Renal cortical epithelial cell (primary cell): ENCODE measurements at regions not wholly inside any gene's neighbourhood (a gene's known extent, or its start where the extent isn't known, plus 50 kb on each side); places are given as distances from the start of the nearest gene placed in this dataset.

Source experiments
- DNase-seq: peaks from one replicate; pipeline ENCODE4 v3.0.0-alpha.2; 2011; ENCODE audit warnings: low read depth

- no peak for DNase-seq
These were observed 74.3 kb downstream of the RTL6 start for GRCh38 chr22:44423556-44424358.

DNA sequence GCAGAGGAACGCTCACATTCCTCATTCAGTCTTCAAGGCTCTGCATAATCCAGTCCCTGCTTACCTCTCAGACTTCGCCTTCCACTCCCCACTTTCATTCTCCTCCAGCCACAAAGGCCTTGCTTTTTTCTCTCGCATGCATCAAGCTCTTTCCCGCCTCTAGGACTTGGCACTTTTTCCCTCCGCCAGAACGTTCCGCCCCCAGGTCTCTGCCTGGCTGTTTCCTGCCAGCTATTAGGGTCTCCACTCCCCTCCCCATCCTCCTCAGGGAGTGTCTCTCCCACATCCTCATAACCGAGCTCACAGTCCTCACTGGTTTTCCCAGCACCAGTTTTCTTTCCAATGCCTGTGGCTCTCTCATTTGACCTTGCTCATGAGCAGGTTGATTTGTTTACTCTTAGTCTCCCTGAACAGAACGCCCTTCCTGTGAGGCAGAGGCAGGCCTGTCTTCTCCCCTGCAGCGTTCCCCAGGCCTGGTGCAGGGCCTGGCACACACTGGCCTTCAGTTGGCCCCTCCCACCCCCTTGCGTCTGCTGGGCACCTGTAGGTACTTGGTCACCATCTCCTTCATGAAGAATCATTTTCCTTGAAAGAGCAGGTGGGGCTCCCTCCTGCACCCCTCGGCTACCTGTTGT lies 75.2 kb downstream of the RTL6 start:
- DNase-seq = no peak

GRCh38 chr22:44419429-44419828 lies 78.6 kb downstream of the RTL6 start:
- DNase-seq = no peak

DNA sequence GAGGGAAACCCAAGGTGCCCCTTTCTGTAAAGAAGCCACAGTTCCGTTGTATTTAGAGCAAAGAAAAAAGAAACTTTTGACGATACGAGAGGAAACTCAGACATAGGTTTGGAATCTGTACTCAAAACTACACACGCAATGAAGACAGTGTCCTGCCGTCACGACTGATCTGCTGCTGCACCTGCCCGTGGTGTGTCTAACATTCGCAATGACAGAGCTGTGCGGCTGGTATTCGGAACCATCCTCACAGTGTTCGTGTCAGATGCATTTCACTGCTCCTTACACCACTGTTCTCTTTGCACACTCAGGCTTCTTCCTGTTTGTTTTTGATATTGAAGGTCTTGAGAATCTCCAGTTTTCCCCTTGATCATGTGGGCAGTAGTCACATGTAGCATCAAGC lies 84.8 kb downstream of the RTL6 start:
- DNase-seq = no peak

- no peak for DNase-seq
These were observed 85.8 kb downstream of the RTL6 start for GRCh38 chr22:44412136-44412731.

- no peak for DNase-seq
These were observed 86.6 kb downstream of the RTL6 start for GRCh38 chr22:44411226-44412135.

DNA sequence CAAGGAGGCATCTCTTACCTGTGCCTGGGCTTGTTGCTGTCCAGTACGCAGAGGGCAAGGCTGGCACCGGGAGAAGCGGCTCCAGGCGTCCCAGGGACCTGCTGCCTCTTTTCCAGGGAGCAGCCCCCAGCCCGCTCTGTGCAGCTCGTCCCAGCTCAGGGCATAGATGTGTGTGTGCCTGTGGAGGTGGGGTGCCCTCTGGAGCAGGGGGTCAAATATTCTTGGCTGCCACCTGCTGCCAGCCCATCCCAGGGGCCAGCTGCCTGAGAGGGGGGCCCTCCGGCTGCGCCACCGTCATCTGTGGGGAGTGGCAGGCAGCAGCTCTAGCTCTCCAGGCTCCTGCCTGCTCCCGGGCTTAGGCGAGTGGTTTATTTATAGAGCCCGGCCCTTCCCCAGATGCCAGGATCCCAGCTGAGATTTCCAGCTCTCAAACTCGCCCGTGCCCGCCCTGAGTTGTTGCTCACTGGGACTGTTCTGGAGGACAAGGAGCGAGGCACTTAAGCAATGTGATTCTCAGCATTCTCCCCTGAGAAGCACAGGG lies 87.5 kb downstream of the RTL6 start:
- DNase-seq = no peak

DNA sequence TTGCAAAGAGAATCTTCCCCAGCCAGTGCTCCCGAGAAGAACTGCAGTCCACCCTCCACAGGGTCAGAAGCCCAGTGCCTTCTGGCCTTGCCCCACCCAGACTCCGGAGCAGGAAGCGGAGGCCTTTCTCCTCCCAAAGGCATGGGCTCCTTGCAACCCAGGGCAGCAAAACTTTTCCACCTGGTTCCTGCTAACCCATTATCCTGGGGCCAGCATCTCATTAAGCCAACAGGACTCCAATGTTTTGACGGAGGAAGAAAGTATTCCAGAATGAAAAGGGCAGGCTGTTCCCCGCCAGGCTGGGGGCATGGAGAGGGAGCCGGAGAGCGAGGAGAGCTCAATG lies 88.1 kb downstream of the RTL6 start:
- no peak for DNase-seq

- DNase-seq = no peak
These were observed 88.6 kb downstream of the RTL6 start for GRCh38 chr22:44409211-44409973.

- no peak for DNase-seq
These were observed 89.2 kb downstream of the RTL6 start for GRCh38 chr22:44408829-44409192.

DNA sequence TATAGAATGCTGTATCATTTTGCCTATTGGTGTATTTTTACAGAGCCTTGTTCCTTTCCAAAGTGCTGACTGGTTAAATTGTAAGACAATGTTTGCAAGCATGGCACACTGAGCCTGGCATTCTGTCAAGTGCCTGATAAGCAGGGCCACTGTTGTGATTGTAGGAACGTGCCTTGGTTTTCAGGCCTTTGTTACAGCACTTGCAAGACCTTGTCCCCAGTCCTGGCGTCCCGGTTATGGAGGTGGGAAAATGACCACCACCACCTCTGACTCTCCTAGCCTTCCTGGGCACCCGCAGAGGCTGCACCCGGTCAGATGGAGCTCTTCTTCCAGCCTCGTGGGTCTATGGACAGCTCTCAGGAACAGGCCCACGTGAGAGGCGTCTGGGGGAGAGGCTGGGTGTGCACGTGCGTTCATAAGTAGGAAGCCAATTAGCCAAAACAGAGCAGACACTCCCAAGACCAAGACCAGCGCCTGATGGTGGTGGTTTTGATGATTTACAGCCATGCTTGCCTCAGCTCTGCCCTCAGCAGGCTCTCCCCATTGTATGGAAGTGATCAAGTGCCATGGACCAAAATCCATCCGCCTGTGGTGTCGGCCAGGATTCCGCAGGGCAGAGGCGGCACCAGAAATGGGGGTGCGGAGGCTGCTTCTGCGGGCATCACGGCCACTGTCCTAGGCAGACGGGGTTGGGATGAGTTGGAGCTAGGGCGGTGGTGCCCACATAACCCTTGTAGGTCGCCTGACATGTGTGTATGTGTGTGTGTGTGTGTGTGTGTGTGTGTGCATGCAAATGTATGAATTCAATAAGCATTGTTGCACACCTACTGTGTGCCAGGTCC lies 89.8 kb downstream of the RTL6 start:
- DNase-seq = no peak

DNA sequence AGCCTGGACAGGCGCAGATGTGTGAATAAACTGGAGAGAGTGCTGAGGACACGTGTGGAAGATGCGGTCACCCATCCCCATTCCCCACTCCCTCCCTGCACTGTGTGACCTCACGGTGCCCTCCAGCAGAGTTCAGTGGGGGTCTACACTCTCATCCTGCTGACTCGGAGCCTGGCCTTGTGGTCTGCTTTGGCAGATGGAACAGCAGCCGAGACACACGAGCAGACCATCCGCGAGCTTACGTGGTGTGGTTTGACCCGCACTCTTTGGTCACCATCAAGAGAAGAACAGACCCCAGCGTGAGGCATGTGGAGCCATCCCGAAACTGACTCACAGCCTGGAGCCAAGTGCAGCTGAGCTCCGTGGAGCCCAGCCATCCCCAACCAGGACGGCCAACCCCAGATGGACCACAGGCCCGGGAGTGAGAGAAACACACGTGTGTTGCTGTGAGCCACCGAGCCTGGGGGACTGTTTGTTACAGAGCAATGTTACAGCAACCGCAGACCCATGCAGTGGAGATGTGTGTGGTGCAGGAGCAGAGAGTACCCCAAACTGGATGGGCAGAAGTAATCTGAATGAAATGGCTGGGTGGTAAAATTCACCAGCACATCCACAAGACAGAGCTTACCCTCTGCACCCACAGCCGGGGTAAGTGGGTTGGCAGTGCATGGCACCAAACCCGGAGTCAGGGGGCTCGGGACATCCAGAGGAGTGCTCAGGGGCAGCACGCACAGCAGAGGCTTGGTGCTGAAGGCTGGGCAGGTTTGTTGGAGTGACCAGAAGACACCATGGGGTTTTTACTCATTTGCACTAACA lies 90.7 kb downstream of the RTL6 start:
- DNase-seq = no peak

- DNase-seq = no peak
These were observed 91.5 kb downstream of the RTL6 start for GRCh38 chr22:44406341-44407170.

DNA sequence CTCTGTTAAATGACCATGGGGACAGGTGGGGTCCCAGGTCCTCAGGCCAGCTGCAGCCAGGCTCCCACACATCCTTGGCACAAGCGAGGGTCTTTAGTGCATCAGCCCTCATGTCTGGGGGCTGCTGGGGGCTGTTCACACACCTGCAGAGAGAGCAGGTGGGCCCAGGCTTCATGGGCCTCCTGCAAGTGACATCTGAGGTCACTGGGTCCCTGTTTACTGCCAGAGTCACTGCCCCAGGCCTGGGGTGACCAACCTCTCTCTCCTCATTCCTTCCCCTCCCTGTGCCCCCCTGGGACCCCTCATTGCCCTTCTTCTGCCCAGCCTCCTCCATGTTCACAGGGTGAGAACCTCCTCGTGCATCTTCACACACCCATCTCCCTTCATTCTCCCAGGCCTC lies 92.4 kb downstream of the RTL6 start:
- no peak for DNase-seq

- DNase-seq = no peak
These were observed 91.7 kb upstream of the SHISAL1 start for GRCh38 chr22:44404341-44405020.

GRCh38 chr22:44403602-44404329 lies 91.0 kb upstream of the SHISAL1 start:
- no peak for DNase-seq

GRCh38 chr22:44403166-44403565 lies 90.4 kb upstream of the SHISAL1 start:
- no peak for DNase-seq
